ENCODE measurements at regions not wholly inside any gene's neighbourhood (a gene's known extent, or its start where the extent isn't known, plus 50 kb on each side); places are given as distances from the start of the nearest gene placed in this dataset.
"Not testable (repeated sequence)": the region's sequence is repeated elsewhere in the genome, so short reads cannot be mapped to it uniquely, and the experiment has no call there.

- Mint-ChIP-seq H3K27ac (no peak overlapping the region), H3K4me1 (no peaks in the 10 kb centered on the region), H3K36me3 (ENCODE audit: low read depth) (no peaks in the 10 kb centered on the region), H3K9me3 (no peaks in the 10 kb centered on the region), H3K4me3 (no peak overlapping the region), H3K27me3 (no peaks in the 10 kb centered on the region)
- no peak for ATAC-seq (replicated peaks)
Observed at GRCh38 chr4:137861682-137862081, 329.4 kb upstream of the PCDH18 start.

DNA sequence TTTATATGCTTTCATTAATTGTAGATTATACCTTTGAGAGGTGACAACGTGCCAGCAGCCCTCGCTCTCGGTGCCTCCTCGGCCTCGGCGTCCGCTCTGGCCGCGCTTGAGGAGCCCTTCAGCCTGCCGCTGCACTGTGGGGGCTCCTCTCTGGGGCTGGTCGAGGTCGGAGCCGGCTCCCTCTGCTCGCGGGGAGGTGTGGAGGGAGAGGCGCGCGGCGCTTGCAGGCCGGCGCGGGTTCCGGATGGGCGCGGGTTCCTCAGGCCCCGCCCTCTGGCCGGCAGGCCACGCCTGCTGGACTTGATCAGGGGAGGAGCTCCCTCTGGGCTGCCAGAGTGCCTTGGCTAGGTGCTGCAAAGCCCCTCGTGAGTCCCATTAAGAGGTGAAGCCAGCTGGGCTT, 321.1 kb upstream of the PCDH18 start:
- Mint-ChIP-seq H3K4me1 (no peaks in the 10 kb centered on the region), H3K9me3 (peaks cover 4% of the 10 kb centered on the region), H3K4me3 (no peak overlapping the region), H3K36me3 (ENCODE audit: low read depth) (no peaks in the 10 kb centered on the region), H3K27me3 (no peaks in the 10 kb centered on the region), H3K27ac (no peak overlapping the region)
- ATAC-seq (replicated peaks): no peak

- H3K36me3 Mint-ChIP-seq (ENCODE audit: low read depth): no peaks in the 10 kb centered on the region
- H3K4me1 Mint-ChIP-seq: no peaks in the 10 kb centered on the region
- peaks cover 4% of the 10 kb centered on the region for H3K9me3 Mint-ChIP-seq
- no peak for ATAC-seq (replicated peaks)
- no peak overlapping the region for H3K4me3 Mint-ChIP-seq
- no peaks in the 10 kb centered on the region for H3K27me3 Mint-ChIP-seq
- no peak overlapping the region for H3K27ac Mint-ChIP-seq
Observed at GRCh38 chr4:137852326-137852725, 320.0 kb upstream of the PCDH18 start.

DNA sequence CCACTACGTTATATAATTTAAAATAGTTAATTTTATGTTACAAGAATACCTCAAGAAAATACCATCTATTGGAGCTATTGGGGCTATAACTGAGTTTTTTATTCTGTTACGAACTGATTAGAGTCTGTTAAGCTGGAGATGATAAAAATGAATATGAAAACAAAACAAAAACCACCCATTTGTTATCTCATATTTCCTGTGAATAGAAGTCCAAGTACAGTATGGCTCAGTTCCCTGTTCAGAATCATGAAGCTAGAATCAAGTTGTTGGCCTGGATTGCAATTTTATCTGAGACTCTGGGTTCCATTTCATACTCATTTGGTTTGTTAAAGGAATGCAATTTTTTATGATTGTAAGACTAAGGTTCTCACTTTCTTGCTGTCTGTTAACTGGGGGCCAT, 319.1 kb upstream of the PCDH18 start:
- H3K27me3 Mint-ChIP-seq: no peaks in the 10 kb centered on the region
- no peak overlapping the region for H3K27ac Mint-ChIP-seq
- no peak for ATAC-seq (replicated peaks)
- no peak overlapping the region for H3K4me3 Mint-ChIP-seq
- no peaks in the 10 kb centered on the region for H3K4me1 Mint-ChIP-seq
- H3K9me3 Mint-ChIP-seq: peaks cover 7% of the 10 kb centered on the region
- no peaks in the 10 kb centered on the region for H3K36me3 Mint-ChIP-seq (ENCODE audit: low read depth)

DNA sequence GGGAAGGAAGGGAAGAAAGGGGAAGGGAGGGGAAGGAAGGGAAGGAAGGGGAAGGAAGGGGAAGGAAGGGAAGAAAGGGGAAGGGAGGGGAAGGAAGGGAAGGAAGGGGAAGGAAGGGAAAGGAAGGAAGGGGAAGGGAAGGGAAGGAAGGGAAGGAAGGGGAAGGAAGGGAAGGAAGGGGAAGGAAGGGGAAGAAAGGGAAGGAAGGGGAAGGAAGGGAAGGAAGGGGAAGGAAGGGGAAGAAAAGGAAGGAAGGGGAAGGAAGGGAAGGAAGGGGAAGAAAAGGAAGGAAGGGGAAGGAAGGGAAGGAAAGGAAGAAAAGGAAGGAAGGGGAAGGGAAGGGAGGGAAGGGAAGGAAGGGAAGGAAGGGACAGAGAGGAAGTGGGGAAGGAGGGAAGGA, 295.7 kb upstream of the PCDH18 start:
- not testable (repeated sequence) for H3K4me1 Mint-ChIP-seq; H3K36me3 Mint-ChIP-seq (ENCODE audit: low read depth); H3K27me3 Mint-ChIP-seq; ATAC-seq (replicated peaks); H3K4me3 Mint-ChIP-seq; H3K27ac Mint-ChIP-seq
- H3K9me3 Mint-ChIP-seq: peaks cover 11% of the 10 kb centered on the region

DNA sequence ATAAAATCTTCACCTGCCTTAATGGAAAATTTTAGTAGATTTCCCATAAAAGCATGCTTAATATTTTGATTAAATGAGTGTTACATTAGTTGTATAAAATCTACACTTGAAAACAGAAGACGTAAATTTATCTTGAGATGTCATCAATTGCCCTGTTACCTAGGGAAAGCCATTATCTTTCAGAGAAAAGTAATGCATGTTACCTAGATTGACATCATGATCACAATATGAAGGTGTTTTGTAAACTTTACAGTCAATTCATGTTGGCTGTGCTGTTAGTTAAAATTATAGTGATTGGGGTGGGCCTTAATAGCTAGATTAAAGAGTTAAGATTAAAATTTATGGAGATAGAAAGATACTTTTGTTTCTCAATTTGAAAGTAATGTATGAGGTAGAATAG, 293.2 kb upstream of the PCDH18 start:
- Mint-ChIP-seq H3K9me3 (peaks cover 6% of the 10 kb centered on the region), H3K27ac (no peak overlapping the region), H3K27me3 (no peaks in the 10 kb centered on the region), H3K4me1 (no peaks in the 10 kb centered on the region), H3K4me3 (no peak overlapping the region), H3K36me3 (ENCODE audit: low read depth) (no peaks in the 10 kb centered on the region)
- no peak for ATAC-seq (replicated peaks)

DNA sequence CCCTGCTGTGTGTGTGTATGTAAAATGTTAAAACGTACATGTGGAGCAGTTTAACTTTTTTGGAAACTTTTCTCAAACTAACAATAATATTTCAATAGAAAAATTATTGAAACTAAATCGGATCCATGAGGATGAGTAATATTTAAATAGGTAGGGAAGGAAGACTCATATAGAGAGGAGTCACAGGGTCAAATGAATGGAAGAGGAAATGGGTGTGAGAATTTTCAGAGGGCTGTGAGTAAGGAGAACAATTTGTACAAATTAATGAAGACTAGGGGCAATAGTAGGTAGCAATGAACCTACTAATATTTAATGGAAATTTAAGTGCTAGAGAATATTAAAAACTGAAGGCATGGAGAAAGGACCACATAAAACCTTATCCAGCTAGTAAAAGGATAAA, 290.7 kb upstream of the PCDH18 start:
- peaks cover 6% of the 10 kb centered on the region for H3K9me3 Mint-ChIP-seq
- no peak overlapping the region for H3K27ac Mint-ChIP-seq
- no peak overlapping the region for H3K4me3 Mint-ChIP-seq
- H3K36me3 Mint-ChIP-seq (ENCODE audit: low read depth): no peaks in the 10 kb centered on the region
- H3K4me1 Mint-ChIP-seq: no peaks in the 10 kb centered on the region
- no peaks in the 10 kb centered on the region for H3K27me3 Mint-ChIP-seq
- no peak for ATAC-seq (replicated peaks)

GRCh38 chr4:137819964-137820383, 287.7 kb upstream of the PCDH18 start:
- no peaks in the 10 kb centered on the region for H3K4me1 Mint-ChIP-seq

GRCh38 chr4:137812258-137812657, 280.0 kb upstream of the PCDH18 start:
- no peak overlapping the region for H3K27ac Mint-ChIP-seq
- no peaks in the 10 kb centered on the region for H3K36me3 Mint-ChIP-seq (ENCODE audit: low read depth)
- no peak for ATAC-seq (replicated peaks)
- no peak overlapping the region for H3K4me3 Mint-ChIP-seq
- no peaks in the 10 kb centered on the region for H3K4me1 Mint-ChIP-seq
- H3K9me3 Mint-ChIP-seq: peaks cover 7% of the 10 kb centered on the region
- H3K27me3 Mint-ChIP-seq: no peaks in the 10 kb centered on the region

More at GRCh38 chr4:137819964-137820383, 287.7 kb upstream of the PCDH18 start:
- Mint-ChIP-seq H3K27me3 (no peaks in the 10 kb centered on the region), H3K4me3 (no peak overlapping the region), H3K36me3 (ENCODE audit: low read depth) (no peaks in the 10 kb centered on the region), H3K27ac (no peak overlapping the region), H3K9me3 (peaks cover 6% of the 10 kb centered on the region)
- ATAC-seq (replicated peaks): no peak

DNA sequence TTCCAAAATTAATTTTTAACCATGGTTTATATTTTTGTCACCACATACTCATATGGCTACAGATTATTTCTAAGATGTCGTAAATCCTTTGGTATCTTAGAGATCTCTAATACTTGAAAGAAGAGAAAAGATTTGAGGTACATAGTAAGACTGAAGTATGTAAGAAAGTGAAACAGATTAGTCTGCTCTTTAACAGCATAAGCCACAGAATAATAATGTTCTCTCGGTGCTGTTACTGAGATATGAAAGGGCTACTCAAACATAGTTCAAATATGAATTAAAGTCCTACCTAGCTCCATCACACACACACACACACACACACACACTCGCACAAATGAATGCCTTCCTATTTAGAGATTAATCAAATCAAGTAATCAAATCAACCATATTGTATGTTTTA, 274.1 kb upstream of the PCDH18 start:
- Mint-ChIP-seq H3K4me3 (no peak overlapping the region), H3K9me3 (peaks cover 6% of the 10 kb centered on the region), H3K36me3 (ENCODE audit: low read depth) (no peaks in the 10 kb centered on the region), H3K27ac (no peak overlapping the region), H3K4me1 (no peaks in the 10 kb centered on the region), H3K27me3 (no peaks in the 10 kb centered on the region)
- no peak for ATAC-seq (replicated peaks)

GRCh38 chr4:137804906-137805495, 272.7 kb upstream of the PCDH18 start:
- H3K27me3 Mint-ChIP-seq: no peaks in the 10 kb centered on the region
- no peaks in the 10 kb centered on the region for H3K4me1 Mint-ChIP-seq
- no peaks in the 10 kb centered on the region for H3K36me3 Mint-ChIP-seq (ENCODE audit: low read depth)
- H3K27ac Mint-ChIP-seq: no peak overlapping the region
- no peaks in the 10 kb centered on the region for H3K9me3 Mint-ChIP-seq
- H3K4me3 Mint-ChIP-seq: no peak overlapping the region
- ATAC-seq (replicated peaks): no peak

DNA sequence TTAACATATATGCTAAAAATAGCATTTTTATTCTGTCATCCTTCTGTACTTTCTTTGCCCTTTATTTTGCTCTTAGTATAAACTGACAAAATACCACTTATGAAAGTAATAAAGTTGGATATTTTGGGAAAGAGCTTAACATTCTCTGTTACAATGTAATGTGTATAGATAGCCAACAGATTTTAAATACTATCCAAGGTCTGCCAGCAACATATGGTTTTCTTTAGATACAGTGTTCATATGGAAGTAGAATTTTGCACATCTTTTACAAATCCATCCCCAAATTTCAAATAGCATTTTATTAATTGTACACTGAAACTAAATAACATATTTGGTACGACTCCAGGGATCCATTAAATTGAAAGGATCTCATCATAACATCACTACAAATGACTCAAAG, 268.6 kb upstream of the PCDH18 start:
- H3K9me3 Mint-ChIP-seq: peaks cover 3% of the 10 kb centered on the region
- H3K27ac Mint-ChIP-seq: no peak overlapping the region
- no peak for ATAC-seq (replicated peaks)
- H3K36me3 Mint-ChIP-seq (ENCODE audit: low read depth): no peaks in the 10 kb centered on the region
- no peaks in the 10 kb centered on the region for H3K4me1 Mint-ChIP-seq
- H3K27me3 Mint-ChIP-seq: no peaks in the 10 kb centered on the region
- no peak overlapping the region for H3K4me3 Mint-ChIP-seq

DNA sequence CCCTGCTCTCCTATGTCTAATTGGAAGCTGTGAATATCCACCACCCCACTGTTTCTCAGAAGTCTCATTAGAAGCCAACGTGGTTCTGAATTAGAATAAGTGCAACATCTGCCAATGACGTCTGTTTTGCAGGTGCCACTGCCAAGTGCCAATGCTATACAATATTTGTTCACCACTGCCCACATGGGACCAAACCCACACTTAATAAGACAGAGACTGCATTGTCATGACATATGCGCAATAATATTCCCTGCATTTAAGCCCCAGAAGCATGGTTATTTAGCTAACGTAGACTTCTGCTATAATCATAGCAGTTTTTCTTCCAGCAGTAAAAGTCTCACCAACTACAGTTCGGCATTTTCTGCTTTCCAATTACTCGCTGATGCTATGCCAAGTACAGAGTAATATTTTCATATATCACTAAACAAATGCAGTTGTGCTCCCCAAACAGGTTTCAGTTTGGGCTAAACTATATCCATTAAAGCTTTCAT, 262.5 kb upstream of the PCDH18 start:
- Mint-ChIP-seq H3K4me3 (no peak overlapping the region), H3K36me3 (ENCODE audit: low read depth) (no peaks in the 10 kb centered on the region)

DNA sequence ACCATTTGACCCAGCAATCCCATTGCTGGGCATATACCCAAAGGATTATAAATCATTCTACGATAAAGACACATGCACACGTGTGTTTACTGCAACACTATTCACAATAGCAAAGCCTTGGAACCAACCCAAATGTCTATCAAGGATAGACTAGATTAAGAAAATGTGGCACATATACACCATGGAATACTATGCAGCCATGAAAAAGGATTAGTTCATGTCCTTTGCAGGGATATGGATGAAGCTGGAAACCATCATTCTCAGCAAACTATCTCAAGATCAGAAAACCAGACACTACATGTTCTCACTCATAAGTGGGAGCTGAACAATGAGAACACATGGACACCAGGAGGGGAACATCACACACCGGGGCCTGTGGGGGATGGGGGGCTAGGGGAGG, 257.0 kb upstream of the PCDH18 start:
- not testable (repeated sequence) for H3K27ac Mint-ChIP-seq; H3K36me3 Mint-ChIP-seq (ENCODE audit: low read depth); H3K27me3 Mint-ChIP-seq; H3K4me3 Mint-ChIP-seq; ATAC-seq (replicated peaks); H3K4me1 Mint-ChIP-seq
- H3K9me3 Mint-ChIP-seq: peaks cover 20% of the 10 kb centered on the region

More for the DNA sequence above, 262.5 kb upstream of the PCDH18 start:
- Mint-ChIP-seq H3K27ac (no peak overlapping the region), H3K9me3 (peaks cover 8% of the 10 kb centered on the region), H3K27me3 (no peaks in the 10 kb centered on the region), H3K4me1 (no peaks in the 10 kb centered on the region)
- no peak for ATAC-seq (replicated peaks)

DNA sequence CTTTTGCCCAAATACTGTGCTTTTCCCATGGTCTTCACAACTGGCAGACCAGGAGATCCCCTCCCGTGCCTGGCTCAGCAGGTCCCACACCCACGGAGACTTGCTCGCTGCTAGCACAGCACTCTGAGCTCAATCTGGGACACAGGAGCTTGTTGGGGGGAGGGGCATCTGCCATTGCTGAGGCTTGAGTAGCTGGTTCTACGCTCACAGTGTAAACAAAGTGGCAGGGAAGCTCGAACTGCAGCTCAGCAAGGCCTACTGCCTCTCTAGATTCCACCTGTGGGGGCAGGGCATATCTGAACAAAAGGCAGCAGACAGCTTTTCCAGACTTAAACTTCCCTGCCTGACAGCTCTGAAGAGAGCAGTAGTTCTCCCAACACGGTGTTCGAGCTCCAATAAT, 251.6 kb upstream of the PCDH18 start:
- not testable (repeated sequence) for H3K36me3 Mint-ChIP-seq (ENCODE audit: low read depth); H3K27me3 Mint-ChIP-seq; H3K4me3 Mint-ChIP-seq; H3K4me1 Mint-ChIP-seq; H3K27ac Mint-ChIP-seq; ATAC-seq (replicated peaks)
- H3K9me3 Mint-ChIP-seq: peaks cover 23% of the 10 kb centered on the region

GRCh38 chr4:137775701-137776100, 243.4 kb upstream of the PCDH18 start:
- Mint-ChIP-seq H3K36me3 (ENCODE audit: low read depth) (no peaks in the 10 kb centered on the region), H3K4me1 (no peaks in the 10 kb centered on the region), H3K27ac (no peak overlapping the region), H3K27me3 (no peaks in the 10 kb centered on the region), H3K4me3 (no peak overlapping the region), H3K9me3 (peaks cover 8% of the 10 kb centered on the region)
- no peak for ATAC-seq (replicated peaks)

All from activated T-helper 17 cell treated with anti-CD3 and anti-CD28 coated beads, Interleukin-2, amount 50 U/mL, for 72 hours (primary cell).